Suprapubic skin (tissue), 4 donors: ENCODE measurements at regions not wholly inside any gene's neighbourhood (a gene's known extent, or its start where the extent isn't known, plus 50 kb on each side); places are given as distances from the start of the nearest gene placed in this dataset.

Experiments
- EP300 ChIP-seq: sonication (generic); formaldehyde crosslinking; IDR thresholded peaks from one replicate; pipeline ENCODE4 v1.6.1; 2017; ENCODE audit warnings: antibody characterized with exemption
- POLR2A ChIP-seq, 2 donors: fragments of 450-650 bp; IDR thresholded peaks; one replicate each; pipeline ENCODE4 v1.6.1; 2017; ENCODE audit warnings: antibody characterized with exemption in 2 of 2, mild to moderate bottlenecking in 2 of 2, moderate library complexity in 2 of 2
- POLR2AphosphoS5 ChIP-seq, 3 donors: sonication (generic); formaldehyde crosslinking; IDR thresholded peaks; one replicate each; pipeline ENCODE4 v1.6.1; 2017; ENCODE audit warnings: antibody characterized with exemption in 3 of 3
- TF ChIP-seq, protein P1 (sequence below), 2 donors: fragments of 200-600 bp in 1 of 2; fragments of 450-650 bp in 1 of 2; sonication (generic) in 1 of 2; IDR thresholded peaks; one replicate each; pipeline ENCODE4 v1.5.1; 2016 to 2019; ENCODE audit warnings: antibody characterized with exemption in 2 of 2, mild to moderate bottlenecking in 1 of 2, moderate library complexity in 1 of 2

DNA sequence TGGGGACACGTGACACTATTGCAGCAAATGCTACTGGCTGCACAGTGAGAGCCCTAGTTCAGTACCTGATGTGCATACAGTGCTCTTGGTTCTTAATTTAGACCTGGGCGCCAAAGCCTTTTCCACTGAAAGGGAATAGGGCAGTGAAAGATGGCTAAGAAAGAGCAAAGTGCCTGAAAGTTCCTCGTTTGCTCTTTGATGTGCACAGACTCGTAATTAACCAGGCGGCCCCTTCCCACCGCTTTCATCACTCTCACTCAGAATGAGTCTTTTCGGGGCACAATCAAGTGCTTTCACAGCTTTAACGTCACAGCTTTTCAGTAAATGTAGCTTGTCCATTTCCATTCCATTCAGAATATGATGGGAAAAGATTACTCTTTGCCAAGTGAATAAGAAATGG lies 116.6 kb upstream of the ADRA1B start:
- TF ChIP-seq EP300 (no peak), POLR2AphosphoS5 (IDR thresholded peaks at IDR 0.05) (no peak), POLR2A (IDR thresholded peaks at IDR 0.05) (no peak)
- TF ChIP-seq, protein P1, sequence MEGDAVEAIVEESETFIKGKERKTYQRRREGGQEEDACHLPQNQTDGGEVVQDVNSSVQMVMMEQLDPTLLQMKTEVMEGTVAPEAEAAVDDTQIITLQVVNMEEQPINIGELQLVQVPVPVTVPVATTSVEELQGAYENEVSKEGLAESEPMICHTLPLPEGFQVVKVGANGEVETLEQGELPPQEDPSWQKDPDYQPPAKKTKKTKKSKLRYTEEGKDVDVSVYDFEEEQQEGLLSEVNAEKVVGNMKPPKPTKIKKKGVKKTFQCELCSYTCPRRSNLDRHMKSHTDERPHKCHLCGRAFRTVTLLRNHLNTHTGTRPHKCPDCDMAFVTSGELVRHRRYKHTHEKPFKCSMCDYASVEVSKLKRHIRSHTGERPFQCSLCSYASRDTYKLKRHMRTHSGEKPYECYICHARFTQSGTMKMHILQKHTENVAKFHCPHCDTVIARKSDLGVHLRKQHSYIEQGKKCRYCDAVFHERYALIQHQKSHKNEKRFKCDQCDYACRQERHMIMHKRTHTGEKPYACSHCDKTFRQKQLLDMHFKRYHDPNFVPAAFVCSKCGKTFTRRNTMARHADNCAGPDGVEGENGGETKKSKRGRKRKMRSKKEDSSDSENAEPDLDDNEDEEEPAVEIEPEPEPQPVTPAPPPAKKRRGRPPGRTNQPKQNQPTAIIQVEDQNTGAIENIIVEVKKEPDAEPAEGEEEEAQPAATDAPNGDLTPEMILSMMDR (IDR thresholded peaks at IDR 0.05) = no peak
